ENCODE measurements at regions not wholly inside any gene's neighbourhood (a gene's known extent, or its start where the extent isn't known, plus 50 kb on each side); places are given as distances from the start of the nearest gene placed in this dataset.
"Not testable (repeated sequence)": the region's sequence is repeated elsewhere in the genome, so short reads cannot be mapped to it uniquely, and the experiment has no call there.

DNA sequence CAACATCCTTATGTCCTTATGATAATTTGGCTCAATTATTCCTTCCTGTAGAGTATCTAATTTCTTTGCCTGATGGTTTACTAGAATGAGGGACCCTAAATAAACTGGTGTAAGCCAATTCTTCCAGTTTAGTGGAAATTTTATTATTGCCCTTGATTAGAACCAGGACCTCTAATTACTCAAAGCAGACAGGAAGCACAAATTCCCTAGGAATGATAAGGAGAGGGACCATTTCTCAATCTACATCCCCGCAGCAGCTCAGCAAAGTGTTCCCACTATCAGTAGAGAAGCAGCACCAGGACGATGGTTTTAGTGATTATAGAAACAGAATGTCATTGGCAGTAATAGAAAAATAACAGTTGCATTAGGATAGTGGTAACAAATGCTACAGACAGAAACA is 97.1 kb downstream of the PLPPR4 start:
- DNase-seq: no peak

DNA sequence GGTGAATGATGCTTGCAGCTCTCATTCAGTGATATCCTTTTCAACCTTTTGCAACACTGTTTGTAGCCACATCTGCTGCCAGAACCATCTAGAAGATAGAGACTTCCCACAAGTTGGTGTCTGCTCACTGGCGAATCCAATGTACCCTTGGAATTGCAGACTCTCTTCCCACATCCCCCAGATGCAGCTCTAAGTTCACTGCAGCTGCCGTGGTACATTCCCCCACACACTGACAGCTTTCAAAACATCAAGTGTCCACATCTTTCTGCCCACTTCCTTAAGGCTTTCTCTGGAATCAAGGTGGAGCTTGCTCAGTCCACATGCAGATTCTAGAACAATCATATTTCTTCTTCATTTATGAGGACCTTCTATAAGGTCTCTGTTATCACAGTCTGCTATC is 99.2 kb downstream of the PLPPR4 start:
- no peak for DNase-seq

DNA sequence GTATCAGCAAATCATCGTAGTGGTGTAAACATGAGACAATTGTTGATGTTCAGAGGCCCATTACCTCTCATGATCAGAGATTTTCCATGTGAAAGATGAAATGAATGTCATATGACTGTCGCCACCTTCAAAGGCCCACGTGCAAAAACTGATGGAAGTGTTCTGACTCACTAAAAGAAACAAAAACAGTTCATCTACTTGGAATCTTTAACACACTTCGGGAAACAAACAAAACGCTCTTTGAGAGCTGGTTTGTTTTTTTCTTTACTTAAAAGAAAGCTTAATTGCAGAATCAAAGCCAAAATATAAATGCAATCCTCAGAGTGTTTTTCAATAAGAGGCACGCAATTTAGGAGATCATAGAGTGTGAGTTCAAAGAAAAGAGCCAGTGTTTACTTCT is 100.8 kb downstream of the PLPPR4 start:
- DNase-seq: no peak

DNA sequence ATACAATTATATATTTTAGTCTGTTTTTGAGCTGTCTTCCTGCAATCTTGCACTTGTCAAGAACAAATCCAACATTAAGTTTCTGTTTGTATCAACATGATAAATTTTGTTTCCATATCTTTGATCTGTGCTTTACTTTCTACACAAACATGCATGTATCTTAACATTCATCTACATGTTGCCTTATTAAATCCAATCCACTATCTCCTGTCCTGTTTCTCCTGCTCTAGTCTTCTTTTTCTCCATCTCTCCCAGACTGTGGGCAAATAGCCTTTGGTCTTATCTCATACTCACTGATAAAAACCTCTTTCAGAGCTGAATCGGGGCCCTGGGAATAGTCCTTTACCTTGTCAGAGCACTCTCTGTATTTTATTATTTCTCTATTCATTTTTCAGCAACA is 101.3 kb downstream of the PLPPR4 start:
- DNase-seq: no peak

DNA sequence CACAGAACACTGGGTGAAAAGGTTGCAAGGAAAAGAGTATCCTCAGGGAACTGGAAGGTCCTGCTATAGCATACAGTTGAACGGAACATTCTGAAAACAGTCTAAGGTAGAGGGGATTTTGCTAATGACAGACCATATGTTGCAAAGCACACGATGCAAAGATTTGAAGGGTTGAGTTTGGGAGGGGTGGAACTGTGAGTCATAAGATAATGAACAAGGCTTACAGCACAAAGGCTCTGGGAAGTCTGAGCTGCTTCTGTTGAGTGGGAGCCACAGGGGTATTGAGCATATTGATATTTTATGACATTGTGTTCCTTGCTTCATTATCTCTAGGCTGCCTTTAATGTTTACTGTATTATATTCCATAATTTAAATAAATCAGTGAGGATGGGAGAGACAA is 104.9 kb downstream of the PLPPR4 start:
- DNase-seq: no peak

DNA sequence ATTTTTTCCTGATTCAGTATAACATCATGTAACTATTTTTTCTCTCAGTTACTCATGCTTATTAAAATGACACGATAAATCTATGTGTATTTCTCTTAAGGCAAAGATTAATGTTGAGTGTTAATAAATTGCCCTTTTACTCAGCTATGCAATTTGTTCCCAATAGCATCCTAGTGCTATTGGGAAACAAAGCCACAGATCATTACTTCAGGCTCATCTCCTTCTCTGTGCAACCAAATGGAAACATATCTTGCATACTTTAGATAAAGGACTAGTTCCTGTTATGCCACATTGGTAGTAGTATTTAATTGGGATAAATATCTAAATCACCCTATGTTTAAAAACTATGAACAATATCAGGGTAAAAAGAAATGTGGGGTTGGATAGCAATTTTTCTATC is 106.2 kb downstream of the PLPPR4 start:
- DNase-seq: no peak

DNA sequence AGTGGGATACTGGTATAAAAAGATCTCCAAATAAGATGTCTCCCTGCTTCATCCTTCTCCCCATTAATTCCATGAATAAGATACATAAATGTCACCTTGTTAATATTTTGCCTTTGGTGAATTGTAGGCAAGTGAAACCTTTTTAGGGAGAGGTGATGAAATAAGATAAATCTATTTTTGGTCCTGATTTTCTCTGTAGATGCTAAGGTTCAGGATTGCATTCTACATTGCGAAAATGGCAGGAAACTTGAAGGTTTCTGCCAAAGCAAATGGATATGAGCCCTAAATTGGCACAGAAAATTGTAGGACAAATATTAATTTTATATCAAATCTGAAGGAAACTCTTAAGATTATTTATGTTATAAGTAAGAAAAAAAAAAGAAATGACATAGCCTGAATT is 107.1 kb downstream of the PLPPR4 start:
- no peak for DNase-seq

DNA sequence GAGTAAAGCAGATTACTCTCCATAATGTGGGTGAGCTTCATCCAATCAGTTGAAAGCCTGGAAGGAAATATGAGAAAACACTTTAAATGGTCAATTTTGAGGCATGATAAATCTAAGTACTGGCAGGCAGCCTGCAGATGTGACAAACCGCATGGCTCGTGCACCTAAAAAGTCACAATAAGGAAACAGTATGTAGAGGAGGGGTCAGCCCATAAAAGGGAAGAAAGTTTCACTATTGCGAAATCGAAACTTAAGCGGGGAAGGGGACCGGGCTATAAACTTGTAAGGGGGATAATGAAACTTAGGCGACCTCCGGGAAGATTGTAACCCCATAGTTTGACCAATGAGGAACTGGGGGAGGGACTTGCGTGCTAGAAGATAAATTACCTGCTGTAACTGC is 109.8 kb downstream of the PLPPR4 start:
- no peak for DNase-seq

DNA sequence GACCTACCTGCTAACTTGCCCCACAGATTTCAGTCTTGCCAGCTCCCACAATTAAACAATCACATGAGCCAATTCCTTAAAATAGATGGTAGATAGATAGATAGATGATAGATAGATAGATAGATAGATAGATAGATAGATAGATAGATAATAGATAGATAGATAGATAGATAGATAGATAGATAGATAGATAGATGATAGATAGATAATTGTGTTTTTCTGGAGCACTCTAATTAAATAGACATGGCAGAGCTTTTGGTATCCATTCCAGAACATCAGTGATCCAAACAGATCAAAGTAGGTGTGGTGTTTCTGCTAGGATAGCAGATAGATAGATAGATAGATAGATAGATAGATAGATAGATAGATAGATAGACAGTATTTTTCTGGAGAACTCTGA is 110.4 kb downstream of the PLPPR4 start:
- not testable (repeated sequence) for DNase-seq

DNA sequence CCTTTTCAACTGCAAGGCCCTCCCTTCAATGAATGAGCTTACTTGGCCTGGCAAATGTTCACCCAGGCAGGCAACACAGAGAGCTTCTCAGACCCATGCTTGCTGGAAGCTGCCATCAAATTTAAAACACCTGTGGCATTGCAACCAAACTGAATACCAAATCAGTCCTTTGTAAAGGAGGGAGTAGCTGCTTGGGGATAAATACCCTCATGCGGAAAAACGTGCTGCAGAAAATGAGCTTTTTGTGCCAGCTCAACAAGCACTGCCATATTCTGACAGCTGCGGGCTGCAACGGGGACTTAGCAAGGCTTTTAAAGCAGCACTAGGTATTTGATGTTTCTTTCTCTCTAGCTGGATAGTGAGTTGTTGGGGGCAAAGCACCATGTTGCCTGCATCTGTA is 119.7 kb downstream of the PLPPR4 start:
- DNase-seq: no peak

DNA sequence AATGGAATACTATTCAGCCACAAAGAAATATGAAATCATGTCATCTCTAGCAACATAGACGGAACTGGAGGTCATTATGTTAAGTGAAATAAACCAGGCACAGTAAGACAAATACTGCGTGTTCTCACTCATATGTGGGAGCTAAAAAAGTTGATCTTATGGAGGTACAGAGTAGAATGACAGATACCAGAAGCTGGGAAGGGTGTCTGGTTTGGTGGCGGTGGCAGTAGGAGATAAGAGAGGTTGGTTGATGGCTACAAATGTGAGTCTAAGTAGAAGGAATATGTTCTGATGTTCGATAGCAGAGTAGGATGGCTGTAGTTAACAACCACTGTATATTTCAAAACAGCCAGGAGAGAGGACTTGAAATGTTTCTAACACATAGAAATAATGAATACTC is 121.6 kb downstream of the PLPPR4 start:
- DNase-seq: no peak

DNA sequence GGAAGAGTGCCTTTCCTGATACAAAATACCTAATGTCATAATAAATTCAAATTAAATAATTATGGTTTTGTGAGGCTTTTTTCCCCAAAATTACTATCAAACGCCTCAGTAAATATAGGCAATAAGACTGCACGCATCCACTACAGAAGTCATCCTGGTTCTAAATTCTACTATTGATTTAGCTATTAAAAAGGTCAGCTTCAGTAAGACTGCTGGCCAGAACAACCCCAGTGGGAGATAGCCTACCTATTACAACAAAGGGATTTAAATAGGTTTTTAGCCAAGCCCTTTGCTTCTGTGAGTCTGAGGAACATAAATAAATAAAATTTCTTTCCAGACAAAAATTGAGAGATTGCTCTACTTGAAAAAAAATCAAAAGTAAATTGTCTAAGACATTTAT is 132.1 kb downstream of the PLPPR4 start:
- no peak for DNase-seq

DNA sequence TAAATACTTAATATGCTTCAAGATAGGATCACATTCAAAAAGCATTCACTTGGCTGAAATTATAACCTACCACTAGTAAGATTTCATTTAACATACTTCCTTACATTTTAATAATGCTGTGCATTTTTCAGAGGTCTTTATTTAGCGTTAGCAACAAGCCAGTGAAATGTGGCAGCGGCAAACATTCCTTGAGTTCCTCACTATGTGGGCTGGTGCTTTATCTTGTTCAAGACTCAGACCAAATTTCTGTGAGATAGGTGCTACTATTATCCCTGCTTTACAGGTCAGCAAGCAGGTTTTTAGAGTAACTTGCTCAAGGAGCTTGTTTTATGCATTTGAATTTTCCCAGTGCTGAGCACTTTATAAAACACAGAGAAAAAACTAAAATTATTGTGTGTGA is 132.7 kb downstream of the PLPPR4 start:
- no peak for DNase-seq

DNA sequence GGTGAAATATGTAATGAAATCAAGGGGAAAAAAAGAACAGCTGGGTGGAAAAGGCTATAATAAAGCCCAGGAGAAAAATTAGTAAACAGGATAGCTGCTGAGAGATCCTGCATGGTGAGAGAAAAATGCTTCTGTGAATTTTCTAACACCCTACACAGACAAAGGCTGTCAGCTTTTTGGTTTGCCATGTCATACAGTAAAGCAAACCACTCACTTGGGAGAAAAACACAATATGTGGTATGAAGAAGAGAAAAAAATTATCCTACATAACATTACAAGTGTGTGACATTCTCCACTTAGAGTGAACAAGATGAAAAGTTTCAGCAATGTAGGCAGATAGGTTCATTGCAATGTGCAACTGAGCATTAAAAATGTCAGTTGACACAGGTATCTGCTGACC is 133.6 kb downstream of the PLPPR4 start:
- DNase-seq: no peak

DNA sequence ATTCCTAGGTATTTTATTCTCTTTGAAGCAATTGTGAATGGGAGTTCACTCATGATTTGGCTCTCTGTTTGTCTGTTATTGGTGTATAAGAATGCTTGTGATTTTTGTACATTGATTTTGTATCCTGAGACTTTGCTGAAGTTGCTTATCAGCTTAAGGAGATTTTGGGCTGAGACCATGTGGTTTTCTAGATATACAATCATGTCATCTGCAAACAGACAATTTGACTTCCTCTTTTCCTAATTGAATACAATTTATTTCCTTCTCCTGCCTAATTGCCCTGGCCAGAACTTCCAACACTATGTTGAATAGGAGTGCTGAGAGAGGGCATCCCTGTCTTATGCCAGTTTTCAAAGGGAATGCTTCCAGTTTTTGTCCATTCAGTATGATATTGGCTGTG is 137.3 kb downstream of the PLPPR4 start:
- not testable (repeated sequence) for DNase-seq

DNA sequence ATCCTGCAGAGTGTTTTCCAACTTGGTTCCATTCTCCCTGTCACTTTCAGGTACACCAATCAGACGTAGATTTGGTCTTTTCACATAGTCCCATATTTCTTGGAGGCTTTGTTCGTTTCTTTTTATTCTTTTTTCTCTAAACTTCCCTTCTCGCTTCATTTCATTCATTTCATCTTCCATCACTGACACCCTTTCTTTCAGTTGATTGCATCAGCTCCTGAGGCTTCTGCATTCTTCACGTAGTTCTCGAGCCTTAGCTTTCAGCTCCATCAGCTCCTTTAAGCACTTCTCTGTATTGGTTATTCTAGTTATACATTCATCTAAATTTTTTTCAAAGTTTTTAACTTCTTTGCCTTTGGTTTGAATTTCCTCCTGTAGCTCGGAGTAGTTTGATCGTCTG is 140.1 kb downstream of the PLPPR4 start:
- not testable (repeated sequence) for DNase-seq

DNA sequence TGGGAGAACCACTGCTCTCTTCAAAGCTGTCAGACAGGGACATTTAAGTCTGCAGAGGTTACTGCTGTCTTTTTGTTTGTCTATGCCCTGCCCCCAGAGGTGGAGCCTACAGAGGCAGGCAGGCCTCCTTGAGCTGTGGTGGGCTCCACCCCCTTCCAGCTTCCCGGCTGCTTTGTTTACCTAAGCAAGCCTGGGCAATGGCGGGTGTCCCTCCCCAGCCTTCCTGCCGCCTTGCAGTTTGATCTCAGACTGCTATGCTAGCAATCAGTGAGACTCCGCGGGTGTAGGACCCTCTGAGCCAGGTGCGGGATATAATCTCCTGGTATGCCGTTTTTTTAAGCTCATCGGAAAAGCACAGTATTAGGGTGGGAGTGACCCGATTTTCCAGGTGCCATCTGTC is 141.0 kb downstream of the PLPPR4 start:
- DNase-seq: not testable (repeated sequence)

DNA sequence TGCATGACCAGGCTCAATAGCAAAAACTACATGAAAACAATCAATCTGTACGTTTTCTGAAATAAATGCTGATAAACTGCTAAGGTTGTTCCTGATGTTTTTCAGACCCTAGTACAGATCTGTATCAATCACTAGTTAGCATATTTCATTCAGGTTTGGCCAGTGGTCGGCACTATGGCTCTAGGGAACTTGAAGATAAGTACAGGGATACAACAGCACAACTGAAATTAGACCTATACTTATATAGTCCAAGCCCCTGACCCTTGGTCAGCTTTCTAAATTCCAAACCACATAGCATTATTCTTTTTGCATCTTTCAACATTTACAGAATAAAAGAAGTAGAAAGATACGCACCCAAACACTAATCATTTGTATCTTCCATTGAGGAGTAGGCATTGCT is 142.7 kb downstream of the PLPPR4 start:
- no peak for DNase-seq

DNA sequence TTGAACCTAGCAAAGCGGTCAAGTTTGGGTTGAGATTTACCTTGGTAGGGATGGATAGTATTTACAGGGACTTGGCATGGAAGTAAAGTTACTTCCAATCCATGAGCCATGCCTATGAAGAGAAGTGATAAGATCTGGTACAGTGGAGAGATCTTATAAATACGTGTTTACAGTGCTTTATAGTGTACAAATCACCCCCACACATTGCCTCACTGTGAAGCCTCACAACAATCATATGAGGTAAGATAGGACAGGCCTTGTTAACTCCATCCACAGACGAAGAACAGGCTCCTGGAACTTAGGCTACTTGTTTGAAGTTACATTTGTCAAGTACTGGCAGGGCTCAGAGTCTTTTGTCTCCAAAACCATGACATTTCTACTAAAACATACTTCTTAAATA is 159.8 kb downstream of the PLPPR4 start:
- no peak for DNase-seq

DNA sequence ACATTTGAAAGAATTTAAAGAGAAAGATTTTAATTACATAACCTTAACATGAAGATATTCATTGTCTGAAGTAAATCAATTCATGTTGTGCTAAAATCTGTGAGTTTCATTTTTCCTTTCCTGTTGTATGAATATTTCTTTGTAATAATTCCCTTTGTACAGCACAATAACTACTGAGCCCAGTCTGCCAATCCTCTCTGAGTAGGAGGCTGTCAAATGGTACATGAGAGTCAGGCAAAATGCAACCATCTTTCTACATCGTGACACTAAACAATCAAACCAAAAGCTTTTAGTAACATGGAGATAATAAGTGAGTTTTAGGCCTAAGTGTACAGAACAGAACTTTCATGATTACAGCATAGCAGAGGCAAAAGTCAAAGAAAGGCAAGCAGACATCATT is 165.5 kb downstream of the PLPPR4 start:
- no peak for DNase-seq

DNA sequence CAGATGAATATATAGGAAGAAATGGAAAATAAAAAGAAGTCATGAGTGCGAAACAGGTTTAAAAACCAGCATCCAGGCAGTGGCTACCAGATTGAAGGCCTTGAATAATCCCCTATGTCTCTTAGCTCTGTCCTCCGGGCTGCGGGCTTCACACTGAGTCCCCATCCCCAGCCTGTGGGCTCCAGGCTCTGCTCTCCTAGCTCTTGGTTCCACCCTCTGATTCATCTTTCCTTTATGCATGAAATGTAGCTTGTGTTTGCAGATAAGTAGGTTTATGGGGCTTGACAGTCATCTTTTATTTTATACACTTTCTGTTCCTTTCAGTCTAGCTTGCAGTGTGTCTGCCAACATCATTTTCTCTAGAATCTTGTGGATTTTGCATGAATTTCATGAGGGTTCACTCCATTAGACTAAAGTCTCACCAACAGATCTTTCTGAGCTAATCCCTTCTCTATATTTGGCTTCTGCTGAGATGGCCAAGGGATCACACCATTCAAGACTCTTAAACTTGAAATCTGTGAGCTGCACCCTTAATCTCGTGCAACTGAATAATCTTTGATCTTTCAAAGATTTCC is 174.5 kb downstream of the PLPPR4 start:
- no peak for DNase-seq

DNA sequence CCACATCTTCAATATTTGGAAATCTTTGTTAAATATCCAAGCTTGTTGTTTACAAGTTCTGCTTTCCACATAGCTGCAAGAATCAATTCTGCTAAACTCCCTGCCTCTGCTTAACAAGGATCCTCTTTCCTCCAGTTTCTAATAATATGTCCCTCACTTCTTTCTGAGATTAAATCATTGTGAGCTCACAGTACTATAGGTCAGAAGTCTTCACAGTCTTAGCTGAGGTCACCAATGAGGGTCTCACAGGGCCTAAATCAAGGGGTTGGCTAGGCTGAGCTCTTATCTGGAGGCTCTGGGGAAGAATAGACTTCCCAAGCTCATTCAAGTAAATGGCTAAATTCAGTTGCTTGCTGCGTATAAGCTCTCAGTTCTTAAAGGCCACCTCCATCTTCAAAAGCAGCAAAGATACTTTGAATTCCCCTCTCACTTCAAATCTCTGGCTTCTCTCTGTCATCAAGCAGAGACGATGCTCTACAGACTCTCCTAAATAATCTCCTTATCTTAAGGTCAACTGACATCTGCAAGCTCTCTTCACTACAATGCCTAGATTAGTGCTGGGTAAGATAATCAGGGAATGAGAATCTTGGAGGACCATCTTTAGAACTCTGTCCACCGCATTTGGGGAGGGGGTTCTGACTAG is 175.3 kb downstream of the PLPPR4 start:
- DNase-seq: no peak

DNA sequence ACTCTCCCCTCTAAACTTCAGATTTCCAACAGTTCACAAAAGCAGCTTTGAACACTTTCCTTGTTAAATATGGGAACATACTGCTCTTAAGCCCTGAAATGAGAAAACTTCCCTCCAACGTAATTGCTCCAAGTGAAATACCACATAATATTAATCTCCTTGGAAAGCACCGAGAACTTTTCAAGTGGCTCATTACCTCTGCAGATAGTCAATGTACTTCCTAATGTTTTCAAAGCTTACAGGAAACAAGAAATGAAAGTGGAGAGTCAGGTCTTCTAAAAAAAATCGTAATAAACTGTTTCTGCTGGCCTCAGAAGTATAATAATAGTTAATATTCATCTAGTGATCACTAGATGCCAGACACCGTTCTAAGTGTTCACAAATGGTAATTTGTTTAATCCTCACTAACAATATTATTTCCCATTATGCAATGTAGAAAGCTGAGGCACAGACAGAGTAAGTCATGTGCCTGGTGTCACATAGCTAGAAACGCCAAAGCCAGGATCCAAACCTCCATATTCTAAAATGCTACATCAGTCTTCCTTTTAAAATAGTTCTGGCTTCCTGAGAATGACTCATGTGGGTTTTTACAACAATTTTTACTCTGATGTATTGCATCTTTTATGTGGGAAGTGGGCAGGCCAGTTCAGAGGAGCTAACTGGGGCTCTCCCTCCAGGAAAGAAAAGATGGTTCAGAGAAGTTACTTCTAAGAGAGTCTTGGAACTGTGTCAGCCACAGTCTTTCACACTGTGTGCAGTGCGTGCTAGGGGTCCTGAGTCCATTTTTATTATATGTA is 177.2 kb downstream of the PLPPR4 start:
- no peak for DNase-seq

DNA sequence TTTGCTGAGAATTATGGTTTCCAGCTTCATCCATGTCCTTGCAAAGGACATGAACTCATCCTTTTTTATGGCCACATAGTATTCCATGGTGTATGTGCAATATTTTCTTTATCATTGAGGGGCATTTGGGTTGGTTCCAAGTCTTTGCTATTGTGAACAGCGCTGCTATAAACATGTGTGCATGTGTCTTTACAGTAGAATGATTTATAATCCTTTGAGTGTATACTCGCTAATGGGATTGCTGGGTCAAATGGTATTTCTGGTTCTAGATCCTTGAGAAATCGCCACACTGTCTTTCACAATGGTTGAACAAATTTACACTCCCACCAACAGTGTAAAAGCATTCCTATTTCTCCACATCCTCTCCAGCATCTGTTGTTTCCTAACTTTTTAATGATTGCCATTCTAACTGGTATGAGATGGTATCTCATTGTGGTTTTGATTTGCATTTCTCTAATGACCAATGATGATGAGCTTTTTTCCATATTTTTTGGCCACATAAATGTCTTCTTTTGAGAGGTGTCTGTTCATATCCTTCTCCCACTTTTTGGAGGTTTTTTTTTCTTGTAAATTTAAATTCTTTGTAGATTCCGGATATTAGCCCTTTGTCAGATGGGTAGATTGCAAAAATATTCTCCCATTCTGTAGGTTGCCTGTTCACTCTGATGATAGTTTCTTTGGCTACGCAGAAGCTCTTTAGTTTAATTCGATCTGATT is 180.1 kb downstream of the PLPPR4 start:
- not testable (repeated sequence) for DNase-seq
